IMR-90 (cell line): ENCODE measurements at regions not wholly inside any gene's neighbourhood (a gene's known extent, or its start where the extent isn't known, plus 50 kb on each side); places are given as distances from the start of the nearest gene placed in this dataset.

Experiments used
- ATAC-seq: fragments of 200-7000 bp; cut with Tn5 transposase; 2 replicates; pipeline ENCODE4 v1.9.1; 2020; ENCODE audit warnings: low read depth, mild to moderate bottlenecking, moderate library complexity
- BruUV-seq: library from RNA; stranded (reverse); fragments of 400-500 nt; replicated peaks from 2 replicates; lab custom pipeline; 2021; lab: Mats Ljungman, UMichigan
- CTCF ChIA-PET: fragments of 300-600 bp; formaldehyde crosslinking; extraction: SDS; loops from one replicate; lab custom pipeline; 2021; ENCODE audit warnings: antibody characterized with exemption; lab: Yijun Ruan, JAX
- POLR2A ChIA-PET: fragments of 300-600 bp; sonication (Branson Sonifier 250); formaldehyde crosslinking; loops from one replicate; lab custom pipeline; 2022; ENCODE audit warnings: antibody characterized with exemption; ENCODE audit not compliant: unreplicated experiment; lab: Charles Lee
- DNase-seq: peaks from one replicate; pipeline ENCODE4 v3.0.0; 2013
- H2AFZ ChIP-seq: replicated peaks from 2 replicates; pipeline ENCODE3; 2013; ENCODE audit warnings: low read length, mild to moderate bottlenecking; ENCODE audit not compliant: poor library complexity
- H2AK5ac ChIP-seq: 2 replicates; pipeline ENCODE4 v1.6.1; 2013; ENCODE audit warnings: low read depth, low read length, inconsistent platforms
- H2AK9ac ChIP-seq: replicated peaks from 2 replicates; pipeline ENCODE3; 2013; ENCODE audit warnings: mild to moderate bottlenecking, low read depth, low read length, moderate library complexity; ENCODE audit not compliant: poor library complexity
- H2BK120ac ChIP-seq: 2 replicates; pipeline ENCODE4 v1.6.1; 2013; ENCODE audit warnings: low read depth, low read length, inconsistent platforms
- H2BK15ac ChIP-seq: 3 replicates; pipeline ENCODE4 v1.6.1; 2013; ENCODE audit warnings: low read depth, low read length, inconsistent platforms
- H2BK20ac ChIP-seq: 2 replicates; pipeline ENCODE4 v1.6.1; 2013; ENCODE audit warnings: low read depth, mild to moderate bottlenecking, inconsistent platforms, low read length, moderate library complexity
- H2BK5ac ChIP-seq: 2 replicates; pipeline ENCODE4 v1.6.1; 2013; ENCODE audit warnings: mild to moderate bottlenecking, low read depth, low read length, inconsistent platforms; ENCODE audit not compliant: poor library complexity, severe bottlenecking
- H3K14ac ChIP-seq: replicated peaks from 2 replicates; pipeline ENCODE4 v1.6.1; 2013; ENCODE audit warnings: low read depth, low read length, inconsistent platforms
- H3K18ac ChIP-seq: 2 replicates; pipeline ENCODE4 v1.6.1; 2013; ENCODE audit warnings: low read depth, low read length, control low read depth
- H3K23ac ChIP-seq: 2 replicates; pipeline ENCODE4 v1.6.1; 2013; ENCODE audit warnings: low read depth, low read length, inconsistent platforms
- H3K27ac ChIP-seq: 2 replicates; pipeline ENCODE4 v1.5.1; 2013; ENCODE audit warnings: mild to moderate bottlenecking, control low read depth, low read length; ENCODE audit not compliant: insufficient read depth
- H3K27me3 ChIP-seq: 2 replicates; pipeline ENCODE4 v1.6.1; 2013; ENCODE audit warnings: low read length; ENCODE audit not compliant: control insufficient read depth, insufficient read depth
- H3K36me3 ChIP-seq: 2 replicates; pipeline ENCODE4 v1.6.1; 2013; ENCODE audit warnings: low read length, mixed read lengths; ENCODE audit not compliant: control insufficient read depth, insufficient read depth
- H3K4ac ChIP-seq: 2 replicates; pipeline ENCODE4 v1.6.1; 2013; ENCODE audit warnings: low read depth, low read length, inconsistent platforms
- H3K4me1 ChIP-seq: 2 replicates; pipeline ENCODE4 v1.6.1; 2013; ENCODE audit warnings: low read length, mixed read lengths; ENCODE audit not compliant: control insufficient read depth, insufficient read depth
- H3K4me2 ChIP-seq: 2 replicates; pipeline ENCODE4 v1.6.1; 2013; ENCODE audit warnings: low read depth, mild to moderate bottlenecking, control low read depth, low read length, moderate library complexity
- H3K4me3 ChIP-seq: 2 replicates; pipeline ENCODE4 v1.5.1; 2013; ENCODE audit warnings: low read depth, mild to moderate bottlenecking, control low read depth, low read length, moderate library complexity; ENCODE audit not compliant: insufficient read depth
- H3K56ac ChIP-seq: 2 replicates; pipeline ENCODE4 v1.6.1; 2013; ENCODE audit warnings: low read length, inconsistent platforms; ENCODE audit not compliant: insufficient read depth; ENCODE audit errors: extremely low read depth
- H3K79me1 ChIP-seq, 2 experiments: 2 replicates each; pipeline ENCODE4 v1.6.1; 2013; ENCODE audit warnings: low read length in 2 of 2, inconsistent platforms in 1 of 2, low read depth in 1 of 2
- H3K9ac ChIP-seq: 2 replicates; pipeline ENCODE4 v1.6.1; 2013; ENCODE audit warnings: low read depth, low read length, control low read depth
- H3K9me1 ChIP-seq: 2 replicates; pipeline ENCODE4 v1.6.1; 2013; ENCODE audit warnings: low read length, inconsistent platforms; ENCODE audit not compliant: insufficient read depth
- H3K9me3 ChIP-seq: 2 replicates; pipeline ENCODE4 v1.6.1; 2013; ENCODE audit warnings: low read length; ENCODE audit not compliant: control insufficient read depth, insufficient read depth
- H4K20me1 ChIP-seq: 2 replicates; pipeline ENCODE4 v1.6.1; 2013; ENCODE audit warnings: low read length, inconsistent platforms; ENCODE audit not compliant: insufficient read depth
- H4K5ac ChIP-seq: 2 replicates; pipeline ENCODE4 v1.6.1; 2013; ENCODE audit warnings: mild to moderate bottlenecking, low read depth, low read length, control low read depth
- H4K8ac ChIP-seq, 2 experiments: 2 replicates each; pipeline ENCODE4 v1.6.1; 2013; ENCODE audit warnings: low read depth in 2 of 2, low read length in 2 of 2, control low read depth in 1 of 2, inconsistent platforms in 1 of 2
- H4K91ac ChIP-seq: 2 replicates; pipeline ENCODE4 v1.6.1; 2013; ENCODE audit warnings: low read depth, low read length, inconsistent platforms; ENCODE audit not compliant: insufficient read depth
- BHLHE40 ChIP-seq: fragments of 150-350 bp; IDR thresholded peaks from 2 replicates; pipeline ENCODE4 v1.6.1; 2016; ENCODE audit warnings: mild to moderate bottlenecking, low read depth, low read length
- CHD1 ChIP-seq: IDR thresholded peaks from 2 replicates; pipeline ENCODE4 v1.6.1; 2012; ENCODE audit warnings: low read depth, low read length, improper control_type of control experiment
- FOS ChIP-seq: fragments of 150-350 bp; IDR thresholded peaks from 2 replicates; pipeline ENCODE4 v1.6.1; 2016; ENCODE audit warnings: low read depth, low read length
- MAZ ChIP-seq: IDR thresholded peaks from 2 replicates; pipeline ENCODE4 v1.6.1; 2012; ENCODE audit warnings: low read depth, mild to moderate bottlenecking, low read length, improper control_type of control experiment, moderate library complexity, borderline replicate concordance
- MXI1 ChIP-seq: IDR thresholded peaks from 2 replicates; pipeline ENCODE4 v1.6.1; 2012; ENCODE audit warnings: low read depth, mild to moderate bottlenecking, low read length, moderate library complexity, borderline replicate concordance
- NFE2L2 ChIP-seq: fragments of 150-350 bp; IDR thresholded peaks from 2 replicates; pipeline ENCODE4 v1.6.1; 2016; ENCODE audit warnings: low read depth, mild to moderate bottlenecking, low read length
- POLR2A ChIP-seq: IDR thresholded peaks from 2 replicates; pipeline ENCODE4 v1.6.1; 2012; ENCODE audit warnings: mild to moderate bottlenecking, low read depth, low read length
- RCOR1 ChIP-seq: IDR thresholded peaks from 2 replicates; pipeline ENCODE4 v1.6.1; 2012; ENCODE audit warnings: mild to moderate bottlenecking, low read length, improper control_type of control experiment; ENCODE audit not compliant: insufficient replicate concordance
- RFX5 ChIP-seq: IDR thresholded peaks from 2 replicates; pipeline ENCODE4 v1.8.0; 2012; ENCODE audit warnings: low read depth, mild to moderate bottlenecking, low read length, moderate library complexity
- SMC3 ChIP-seq: fragments of 150-350 bp; IDR thresholded peaks from 2 replicates; pipeline ENCODE4 v1.6.1; 2016; ENCODE audit warnings: low read depth, mild to moderate bottlenecking, antibody characterized with exemption, low read length, moderate library complexity
- WGBS, 2 experiments: methylation state at CpG; one replicate each; pipeline versions ENCODE4 v1.1.5 to v1.1.7; 2013; ENCODE audit warnings: missing lambda C conversion rate in 2 of 2; ENCODE audit not compliant: insufficient read length in 1 of 2; ENCODE audit errors: extremely low coverage in 2 of 2; 5-methylcytosine and 5-hydroxymethylcytosine counted together
- dilution Hi-C: fragments of 300-500 bp; cut with HindIII; formaldehyde crosslinking; loops from one replicate; pipeline ENCODE4 v1.14.3; 2018; ENCODE audit warnings: low sequenced_read_pairs; ENCODE audit not compliant: unreplicated experiment
- in situ Hi-C: fragments of 300-500 bp; cut with MboI; formaldehyde crosslinking; loops from 3 replicates; pipeline ENCODE4 v1.14.3; 2019; ENCODE audit warnings: low sequenced_read_pairs, inconsistent platforms, mixed read lengths
- intact Hi-C: fragments of 100-400 bp; cut with micrococcal nuclease; formaldehyde crosslinking; loops from 2 replicates; pipeline ENCODE4 v1.10.0; 2022
- TF ChIP-seq, protein P1 (sequence below): fragments of 150-350 bp; IDR thresholded peaks from 2 replicates; pipeline ENCODE4 v1.6.1; 2016; ENCODE audit warnings: low read depth, mild to moderate bottlenecking, low read length, moderate library complexity, borderline replicate concordance

DNA sequence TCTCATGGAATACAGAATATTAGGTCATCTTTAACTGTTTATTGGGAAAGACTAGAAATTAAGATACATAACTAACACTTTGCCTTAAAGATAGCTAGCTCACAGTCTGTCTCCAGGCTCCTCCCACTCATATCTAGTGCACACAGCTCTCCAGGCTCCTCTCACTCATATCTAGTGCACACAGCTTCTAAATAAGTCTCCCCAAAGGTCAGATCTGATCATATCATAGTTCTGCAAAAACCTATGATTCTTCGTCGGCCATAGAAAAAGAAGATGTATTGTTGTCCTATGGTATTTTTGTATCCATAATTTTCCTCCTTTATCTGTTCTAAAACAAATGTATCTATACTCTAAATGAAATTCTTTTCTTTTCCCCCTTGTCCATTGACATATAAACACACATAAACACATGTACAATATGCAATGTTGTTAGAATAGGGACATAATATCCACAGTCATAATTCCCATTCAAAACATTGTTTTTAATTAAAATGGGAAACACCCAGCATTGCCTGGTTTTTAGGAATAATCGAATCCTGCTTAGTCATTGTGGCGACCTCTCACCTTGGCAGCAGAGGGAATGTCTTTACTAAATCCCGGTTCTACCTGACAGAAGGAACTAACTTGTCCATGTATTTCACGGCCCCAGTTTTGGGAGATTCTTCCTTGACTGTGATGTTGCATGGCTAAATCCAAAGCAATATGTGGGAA is 1282.0 kb downstream of the PCDH7 start:
- H3K14ac ChIP-seq: no peak overlapping the region
- no peak overlapping the region for H3K23ac ChIP-seq
- no peak overlapping the region for H4K91ac ChIP-seq
- no peak overlapping the region for H3K9ac ChIP-seq
- dilution Hi-C loops (no loop called here), intact Hi-C loops (no loop called here), in situ Hi-C loops (no loop called here)
- no peak overlapping the region for H3K4me2 ChIP-seq
- no peaks in the 10 kb centered on the region for H3K4me1 ChIP-seq
- TF ChIP-seq RCOR1 (no peak), POLR2A (no peak), SMC3 (no peak), MXI1 (no peak), FOS (no peak), RFX5 (no peak), BHLHE40 (no peak), MAZ (no peak), NFE2L2 (no peak), CHD1 (no peak)
- TF ChIP-seq, protein P1, sequence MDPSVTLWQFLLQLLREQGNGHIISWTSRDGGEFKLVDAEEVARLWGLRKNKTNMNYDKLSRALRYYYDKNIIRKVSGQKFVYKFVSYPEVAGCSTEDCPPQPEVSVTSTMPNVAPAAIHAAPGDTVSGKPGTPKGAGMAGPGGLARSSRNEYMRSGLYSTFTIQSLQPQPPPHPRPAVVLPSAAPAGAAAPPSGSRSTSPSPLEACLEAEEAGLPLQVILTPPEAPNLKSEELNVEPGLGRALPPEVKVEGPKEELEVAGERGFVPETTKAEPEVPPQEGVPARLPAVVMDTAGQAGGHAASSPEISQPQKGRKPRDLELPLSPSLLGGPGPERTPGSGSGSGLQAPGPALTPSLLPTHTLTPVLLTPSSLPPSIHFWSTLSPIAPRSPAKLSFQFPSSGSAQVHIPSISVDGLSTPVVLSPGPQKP: no peak
- no peaks in the 10 kb centered on the region for H3K36me3 ChIP-seq
- no peak overlapping the region for H2BK15ac ChIP-seq
- no peak overlapping the region for H3K4ac ChIP-seq
- no peak overlapping the region for H3K4me3 ChIP-seq
- no peak overlapping the region for H3K56ac ChIP-seq
- H3K9me3 ChIP-seq: peaks cover 3% of the 10 kb centered on the region
- no peaks in the 10 kb centered on the region for H3K79me1 ChIP-seq
- H3K27ac ChIP-seq: no peak overlapping the region
- no peak overlapping the region for H4K8ac ChIP-seq
- H2BK5ac ChIP-seq: no peak overlapping the region
- no peaks in the 10 kb centered on the region for H4K20me1 ChIP-seq
- H2AFZ ChIP-seq: no peak overlapping the region
- DNase-seq (no peak), ATAC-seq (no peak)
- POLR2A ChIA-PET: no interaction called here
- no TSS peak for BruUV-seq
- no peak overlapping the region for H2BK20ac ChIP-seq
- H3K27me3 ChIP-seq: no peaks in the 10 kb centered on the region
- H2AK9ac ChIP-seq: no peak overlapping the region
- no CpG with 5 or more reads among the region's 6 CpGs for whole genome bisulfite sequencing, 2 experiments
- H3K9me1 ChIP-seq: no peaks in the 10 kb centered on the region
- no peak overlapping the region for H4K5ac ChIP-seq
- no peak overlapping the region for H3K18ac ChIP-seq
- H2BK120ac ChIP-seq: no peak overlapping the region
- CTCF ChIA-PET: no interaction called here
- H2AK5ac ChIP-seq: no peak overlapping the region
